NCI-H345 treated with DMSO at 0.1 percent for 48 hours (cell line): ENCODE measurements at regions not wholly inside any gene's neighbourhood (a gene's known extent, or its start where the extent isn't known, plus 50 kb on each side); places are given as distances from the start of the nearest gene placed in this dataset.

Source experiments
- DNase-seq: peaks from one replicate; lab custom pipeline; 2025; ENCODE audit not compliant: unreplicated experiment; lab: John Stamatoyannopoulos, UW

DNA sequence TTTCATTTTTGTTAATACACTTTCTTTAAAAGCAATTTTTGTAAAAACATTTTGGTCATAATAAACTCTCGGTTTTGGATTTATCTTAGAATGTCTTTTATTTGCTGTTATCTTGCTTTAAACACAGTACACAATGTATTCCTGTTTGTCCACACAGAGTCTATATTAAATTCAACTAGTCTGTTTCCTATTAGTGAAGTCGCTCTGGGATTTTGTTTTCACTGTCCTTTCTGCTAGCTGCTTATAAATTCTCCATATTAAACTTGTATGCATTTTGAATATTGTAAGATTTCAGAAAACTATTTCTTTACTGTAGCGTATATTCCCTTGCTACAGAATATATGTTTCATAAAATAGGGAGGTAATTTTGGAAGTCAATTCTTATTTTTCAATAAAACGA is 630.2 kb downstream of the HDGFL1 start:
- DNase-seq = no peak

- DNase-seq = no peak
Measured at GRCh38 chr6:23200946-23201345, 631.6 kb downstream of the HDGFL1 start.

DNA sequence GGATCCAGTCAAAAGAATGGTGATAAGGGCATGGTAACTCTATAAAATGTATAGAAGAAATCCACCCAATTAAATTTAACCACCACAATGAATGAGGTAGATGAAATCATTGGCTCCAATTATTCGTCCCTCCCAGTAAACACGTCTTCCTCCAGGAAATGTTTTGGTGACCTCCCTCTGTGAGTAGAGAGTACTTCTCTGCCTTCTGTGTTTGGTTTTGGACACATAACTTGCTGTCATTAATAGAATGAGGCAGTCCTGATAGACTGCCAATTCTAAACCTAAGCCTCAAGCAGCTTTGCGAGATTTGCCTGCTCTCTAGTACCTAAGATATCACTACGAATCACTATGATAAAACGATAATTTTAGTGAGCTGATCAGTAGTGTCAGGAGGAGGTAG is 632.8 kb downstream of the HDGFL1 start:
- DNase-seq = no peak

GRCh38 chr6:23212398-23212797 is 643.0 kb downstream of the HDGFL1 start:
- no peak for DNase-seq

- no peak for DNase-seq
Measured at GRCh38 chr6:23213193-23213592, 643.8 kb downstream of the HDGFL1 start.

GRCh38 chr6:23213651-23214050 is 644.3 kb downstream of the HDGFL1 start:
- DNase-seq = no peak

GRCh38 chr6:23218751-23219150 is 649.4 kb downstream of the HDGFL1 start:
- DNase-seq = peak; percentile 87

GRCh38 chr6:23222724-23223123 is 653.4 kb downstream of the HDGFL1 start:
- no peak for DNase-seq

- DNase-seq = no peak
Measured at GRCh38 chr6:23224540-23224939, 655.2 kb downstream of the HDGFL1 start.

- DNase-seq = no peak
Measured at GRCh38 chr6:23228439-23229024, 659.2 kb downstream of the HDGFL1 start.

- DNase-seq = no peak
Measured at GRCh38 chr6:23243854-23244253, 674.5 kb downstream of the HDGFL1 start.

DNA sequence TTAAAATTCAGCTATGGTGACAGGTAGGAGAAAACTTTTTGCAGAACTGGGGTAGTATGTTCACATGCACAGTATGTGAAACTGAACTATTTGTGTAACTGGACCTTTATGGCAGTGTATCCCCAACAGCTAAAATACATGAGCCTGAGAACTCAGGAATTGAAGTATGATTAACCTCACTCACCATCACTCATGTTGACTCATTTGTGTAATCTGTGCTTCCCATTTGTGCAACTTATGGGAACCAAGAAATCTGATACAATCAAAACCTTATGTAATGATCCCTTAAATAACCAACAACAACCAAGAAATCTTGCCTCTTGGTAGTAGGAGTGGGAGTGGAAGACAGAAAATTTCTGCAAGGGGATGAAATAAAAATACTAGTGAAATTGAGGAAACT is 674.9 kb downstream of the HDGFL1 start:
- DNase-seq = no peak

GRCh38 chr6:23245572-23245971 is 676.2 kb downstream of the HDGFL1 start:
- no peak for DNase-seq

DNA sequence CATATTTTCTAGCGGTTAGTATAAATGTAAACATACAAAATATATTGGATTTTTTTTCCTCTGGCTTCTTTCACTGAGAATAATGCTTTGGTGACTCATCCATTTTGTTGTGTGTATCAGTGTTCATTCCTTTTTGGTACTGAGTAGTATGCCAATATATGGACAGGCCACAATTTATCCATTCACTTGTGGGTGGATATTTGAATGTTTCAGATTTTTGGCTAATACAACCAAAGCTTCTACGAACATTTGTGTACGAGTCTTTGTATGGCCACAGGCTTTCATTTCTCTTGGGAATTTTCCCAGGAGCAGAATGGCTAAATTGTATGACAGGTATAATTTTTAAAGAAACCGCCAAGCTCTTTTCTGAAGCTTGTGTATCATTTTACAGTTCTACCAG is 677.5 kb downstream of the HDGFL1 start:
- DNase-seq = no peak

DNA sequence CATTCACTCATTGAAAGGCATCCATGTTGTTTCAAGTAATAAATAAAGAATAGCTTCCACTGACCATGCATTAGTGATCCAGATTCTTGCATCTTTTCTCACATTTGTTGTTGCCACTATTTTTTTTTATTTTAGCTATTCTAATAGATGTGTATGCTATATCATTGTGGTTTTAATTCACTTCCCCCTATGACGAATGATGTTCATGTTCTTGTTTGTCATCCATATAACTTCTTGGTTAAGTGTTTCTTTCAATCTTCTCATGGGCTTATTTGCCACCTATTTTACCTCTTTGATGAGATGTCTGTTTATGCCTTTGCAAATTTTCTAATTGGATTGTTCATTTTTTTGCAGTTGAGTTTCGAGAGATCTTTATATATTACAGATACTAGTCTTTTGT is 681.2 kb downstream of the HDGFL1 start:
- no peak for DNase-seq

DNA sequence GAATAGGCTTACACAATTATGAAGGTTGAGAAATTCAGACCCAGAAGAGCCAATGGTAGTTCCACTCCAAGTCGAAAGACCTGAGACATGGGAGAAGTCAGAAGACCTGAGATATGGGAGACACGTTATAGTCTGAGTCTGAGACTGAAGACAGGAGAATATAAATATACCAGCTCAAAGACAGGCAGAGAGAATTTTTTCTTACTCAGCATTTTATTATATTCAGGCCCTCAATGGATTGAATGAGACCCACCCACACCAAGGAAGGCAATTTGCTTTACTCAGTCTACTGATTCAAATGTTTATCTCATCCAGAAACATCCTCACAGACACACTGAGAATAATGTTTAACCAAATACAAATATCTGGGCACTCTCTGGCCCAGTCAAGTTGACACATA is 693.5 kb downstream of the HDGFL1 start:
- DNase-seq = no peak

DNA sequence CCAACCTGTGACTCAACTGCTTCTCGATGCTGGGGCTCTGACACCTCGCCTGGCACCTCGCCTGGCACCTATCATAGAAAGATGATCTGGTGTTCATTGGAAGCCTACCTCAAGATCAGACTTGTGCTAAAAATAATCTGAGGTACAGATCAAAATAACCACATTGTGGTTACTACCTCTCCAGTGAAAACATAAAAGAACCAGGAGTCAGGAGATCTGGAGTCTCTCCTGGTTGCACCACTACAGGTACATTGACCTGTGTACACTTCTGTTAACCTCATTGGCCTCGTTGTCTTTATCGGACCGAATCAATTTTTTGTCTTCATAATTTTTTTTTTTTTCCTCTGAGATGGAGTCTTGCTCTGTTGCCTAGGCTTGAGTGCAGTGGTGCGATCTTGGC is 695.9 kb downstream of the HDGFL1 start:
- DNase-seq = no peak

DNA sequence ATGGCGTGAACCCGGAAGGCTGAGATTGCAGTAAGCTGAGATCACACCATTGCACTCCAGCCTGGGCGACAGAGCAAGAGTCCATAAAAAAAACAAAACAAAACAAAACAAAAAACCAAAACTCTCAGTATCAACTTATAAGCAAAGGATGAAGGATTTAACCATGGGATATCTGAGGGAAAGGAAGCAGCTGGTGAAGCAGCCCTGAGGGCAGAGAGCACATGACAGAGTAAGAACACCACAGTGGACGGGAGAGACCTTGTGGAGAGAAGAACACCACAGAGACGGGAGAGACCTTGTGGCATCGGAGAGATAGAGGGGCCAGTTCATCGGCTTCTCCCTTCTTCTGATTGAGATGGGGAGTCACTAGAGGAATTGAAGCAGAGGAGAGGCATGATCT is 697.2 kb downstream of the HDGFL1 start:
- DNase-seq = no peak

DNA sequence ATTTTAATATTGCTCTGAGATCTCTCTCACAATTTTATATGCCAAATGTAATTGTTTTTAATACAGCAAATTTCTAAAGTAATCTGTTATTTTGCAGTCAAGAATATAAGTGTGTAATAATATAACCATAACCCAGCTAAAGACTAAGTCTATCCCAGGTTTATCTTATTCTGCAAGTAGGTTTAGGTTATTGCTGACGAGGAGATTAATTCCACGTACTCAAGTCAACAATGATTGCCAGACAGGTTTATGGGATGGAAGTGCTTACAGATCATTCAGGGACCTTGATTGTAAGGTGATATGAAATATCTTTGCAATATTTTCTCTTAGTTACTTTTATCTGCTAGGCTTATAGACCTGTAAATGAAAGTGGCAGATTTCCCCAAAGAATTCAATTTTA is 698.3 kb downstream of the HDGFL1 start:
- no peak for DNase-seq

GRCh38 chr6:23268348-23268747 is 699.0 kb downstream of the HDGFL1 start:
- no peak for DNase-seq

DNA sequence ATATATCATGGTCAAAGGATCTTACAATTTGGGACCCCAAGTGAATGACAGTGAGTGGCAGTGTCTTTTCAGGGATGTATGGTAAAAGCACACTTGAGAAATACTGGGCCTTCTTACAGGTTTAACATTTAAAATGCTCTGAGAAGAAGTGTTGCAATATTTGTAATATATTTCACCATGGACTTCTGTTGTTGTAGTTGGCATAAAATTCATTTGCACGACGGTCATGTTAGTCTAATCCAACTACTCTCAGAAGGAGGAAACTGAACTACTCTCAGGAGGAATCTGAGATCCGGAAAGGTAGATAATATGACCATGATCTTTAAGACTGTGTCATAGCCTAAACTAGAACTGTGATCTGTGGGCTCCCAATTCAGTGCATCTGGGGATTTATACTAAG is 700.1 kb downstream of the HDGFL1 start:
- DNase-seq = no peak

GRCh38 chr6:23272536-23272935 is 703.2 kb downstream of the HDGFL1 start:
- DNase-seq = no peak

GRCh38 chr6:23277521-23278179 is 708.3 kb downstream of the HDGFL1 start:
- DNase-seq = no peak
